ENCODE measurements at regions not wholly inside any gene's neighbourhood (a gene's known extent, or its start where the extent isn't known, plus 50 kb on each side); places are given as distances from the start of the nearest gene placed in this dataset.
"Not testable (repeated sequence)": the region's sequence is repeated elsewhere in the genome, so short reads cannot be mapped to it uniquely, and the experiment has no call there.

DNA sequence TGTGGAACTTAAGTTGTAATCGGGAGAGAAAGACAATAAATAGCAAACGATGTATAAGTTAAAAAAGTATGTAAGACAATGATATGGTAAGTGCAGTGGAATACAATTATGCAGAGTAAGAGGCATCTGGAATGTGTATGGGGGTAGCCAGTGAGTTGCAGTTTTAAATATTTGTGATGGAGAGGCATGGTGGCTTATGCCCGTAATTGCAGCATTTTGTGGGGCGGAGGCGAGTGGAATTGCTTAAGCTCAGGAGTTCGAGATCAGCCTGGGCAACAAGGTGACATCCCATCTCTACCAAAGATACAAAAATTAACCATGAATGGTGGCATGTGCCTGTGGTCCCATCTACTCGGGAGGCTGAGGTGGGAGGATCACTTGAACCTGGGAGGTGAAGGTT, 52.5 kb upstream of the WDFY3 start:
- no peak for DNase-seq (ENCODE audit: low spot score)

DNA sequence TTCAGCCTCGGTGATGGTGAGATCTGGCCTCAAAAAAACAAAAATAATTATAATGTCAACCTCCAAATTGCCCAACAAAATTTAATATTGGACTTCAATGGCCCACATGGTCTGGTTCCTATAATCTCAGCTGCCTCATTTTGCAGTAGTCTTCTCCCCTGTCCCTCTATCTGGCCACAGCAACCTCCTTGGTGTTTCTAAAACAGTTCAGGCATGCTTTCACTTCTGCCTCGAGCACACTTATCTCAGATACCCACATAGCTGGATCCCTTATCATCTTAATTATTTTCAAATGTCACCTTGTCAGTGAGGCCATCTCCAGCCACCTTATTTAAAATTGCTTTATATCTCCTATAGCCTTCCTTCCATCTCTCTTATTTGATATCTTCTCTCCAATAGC, 52.9 kb upstream of the WDFY3 start:
- no peak for DNase-seq (ENCODE audit: low spot score)

DNA sequence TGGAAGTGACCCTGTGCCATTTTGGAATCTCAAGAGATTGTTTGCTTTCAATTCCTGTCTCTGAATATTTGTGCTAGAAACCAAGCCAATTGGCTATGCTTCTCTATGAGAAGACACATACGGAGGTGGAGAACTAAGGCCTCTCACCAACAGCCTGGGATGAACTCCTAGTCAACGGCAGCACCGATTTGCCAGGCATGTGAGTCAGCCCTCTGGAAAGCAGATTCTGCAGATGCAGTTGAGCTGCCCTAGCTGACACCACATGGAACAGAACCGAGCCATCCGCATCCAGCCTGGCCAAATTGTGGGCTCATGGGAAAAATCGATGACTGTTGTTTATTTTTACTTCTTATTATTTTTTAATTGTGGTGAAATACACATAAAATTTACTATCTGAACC, 58.2 kb upstream of the WDFY3 start:
- no peak for DNase-seq (ENCODE audit: low spot score)

DNA sequence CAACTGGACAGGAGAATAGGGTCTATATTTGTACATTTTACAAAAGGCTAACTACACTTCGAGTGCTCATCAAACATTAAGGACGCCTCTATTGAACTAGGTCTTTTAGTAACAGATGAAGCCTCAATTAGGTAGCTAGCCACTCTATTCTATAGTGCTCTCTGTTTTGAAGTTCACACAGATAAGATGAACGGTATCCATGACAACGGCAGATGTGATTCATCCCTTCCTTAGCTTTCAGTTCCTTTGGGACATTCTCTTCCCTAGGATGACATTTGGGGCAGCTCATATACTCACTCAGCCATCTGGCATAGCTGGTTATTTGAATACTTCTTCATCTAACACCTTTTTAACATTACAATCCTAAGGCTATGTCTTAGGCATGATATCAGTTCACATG, 62.4 kb upstream of the WDFY3 start:
- peak; percentile 4 for DNase-seq (ENCODE audit: low spot score)

DNA sequence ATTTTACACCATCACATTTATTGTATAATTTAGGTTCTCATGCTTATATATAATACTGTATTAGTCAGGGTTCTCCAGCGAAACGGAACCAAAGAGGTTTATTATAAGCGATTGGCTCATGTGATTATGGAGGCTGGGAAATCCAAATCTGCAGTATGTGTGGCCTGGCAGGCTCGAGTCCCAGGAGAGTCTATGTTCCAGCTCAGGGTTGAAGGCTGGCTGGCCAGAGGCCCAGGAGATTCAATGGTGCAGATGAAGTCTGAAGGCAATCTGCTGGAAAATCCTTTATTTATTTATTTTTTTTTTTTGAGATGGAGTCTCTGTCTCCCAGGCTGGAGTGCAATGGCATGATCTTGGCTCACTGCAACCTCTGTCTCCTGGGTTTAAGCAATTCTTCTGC, 63.0 kb upstream of the WDFY3 start:
- DNase-seq (ENCODE audit: low spot score) = no peak

DNA sequence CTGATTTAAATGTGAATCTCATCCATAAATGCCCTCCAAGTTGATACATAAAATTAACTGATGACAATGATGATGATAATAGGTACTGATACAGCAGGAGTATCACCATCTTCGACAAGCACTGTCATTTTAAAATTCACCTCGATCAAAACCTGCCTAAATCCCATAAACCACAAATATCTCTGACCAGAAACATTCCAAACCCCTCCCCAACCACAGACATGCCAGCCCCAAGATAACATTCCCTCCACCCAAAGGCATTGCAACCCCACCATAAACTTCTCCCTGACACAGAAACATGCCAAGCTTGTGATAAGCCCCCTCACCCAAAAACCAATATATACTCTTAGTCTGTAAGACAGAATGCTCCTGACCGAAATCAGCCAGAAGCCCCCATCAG, 63.7 kb upstream of the WDFY3 start:
- DNase-seq (ENCODE audit: low spot score) = no peak

DNA sequence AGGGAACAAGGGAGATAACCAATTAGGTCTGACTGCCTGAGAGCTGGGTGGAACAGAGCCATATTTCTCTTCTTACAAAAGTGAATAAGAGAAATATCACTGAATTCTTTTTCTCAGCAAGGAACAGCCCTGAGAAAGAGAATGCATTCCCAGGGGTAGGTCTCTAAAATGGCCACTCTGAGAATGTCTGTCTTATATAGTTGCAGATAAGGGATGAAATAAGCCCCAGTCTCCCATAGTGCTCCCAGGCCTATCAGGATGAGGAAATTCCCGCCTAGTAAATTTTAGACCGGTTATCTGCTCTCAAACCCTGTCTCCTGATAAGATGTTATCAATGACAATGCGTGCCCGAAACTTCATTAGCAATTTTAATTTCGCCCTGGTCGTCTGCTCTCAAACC, 67.3 kb upstream of the WDFY3 start:
- DNase-seq (ENCODE audit: low spot score) = not testable (repeated sequence)

DNA sequence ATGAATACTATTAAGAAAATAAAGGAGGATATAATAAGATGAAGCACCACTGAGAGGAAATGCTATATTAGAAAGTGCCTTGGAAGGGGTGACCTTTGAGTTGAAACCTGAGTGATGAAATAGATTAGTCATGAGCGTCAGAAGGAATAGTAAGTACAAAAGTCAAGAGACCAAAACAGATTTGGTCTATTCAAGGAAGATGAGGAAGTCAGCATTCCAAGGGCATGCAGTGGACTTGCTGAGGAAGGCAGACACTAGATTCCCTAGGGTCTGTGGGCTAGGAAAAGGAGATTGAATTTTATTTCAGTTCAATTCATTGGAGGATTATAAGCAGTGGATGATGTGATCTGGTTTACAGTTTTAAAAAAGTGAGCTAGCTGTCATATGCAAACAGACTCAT, 73.0 kb upstream of the WDFY3 start:
- peak; percentile 6 for DNase-seq (ENCODE audit: low spot score)

DNA sequence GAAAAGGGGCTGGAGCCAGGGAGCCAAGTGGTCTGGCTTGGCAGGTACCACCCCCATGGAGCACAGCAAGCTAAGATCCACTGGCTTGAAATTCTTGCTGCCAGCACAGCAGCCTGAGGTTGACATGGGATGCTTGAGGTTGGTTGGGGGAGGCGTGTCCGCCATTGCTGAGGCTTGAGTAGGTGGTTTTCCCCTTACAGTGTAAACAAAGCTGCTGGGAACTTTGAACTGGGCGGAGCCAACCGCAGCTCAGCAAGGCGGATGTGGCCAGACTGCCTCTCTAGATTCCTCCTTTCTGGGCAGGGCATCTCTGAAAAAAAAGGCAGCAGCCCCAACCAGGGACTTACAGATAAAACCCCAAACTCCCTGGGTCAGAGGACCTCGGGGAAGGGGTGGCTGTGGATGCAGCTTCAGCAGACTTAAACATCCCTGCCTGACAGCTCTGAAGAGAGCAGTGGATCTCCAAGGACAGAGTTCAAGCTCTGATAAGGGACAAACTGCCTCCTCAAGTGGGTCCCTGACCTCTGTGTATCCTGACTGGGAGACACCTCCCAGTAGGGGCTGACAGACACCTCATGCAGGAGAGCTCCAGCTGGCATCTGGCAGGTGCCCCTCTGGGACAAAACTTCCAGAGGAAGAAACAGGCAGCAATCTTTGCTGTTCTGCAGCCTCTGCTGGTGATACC, 77.5 kb upstream of the WDFY3 start:
- not testable (repeated sequence) for DNase-seq (ENCODE audit: low spot score)

DNA sequence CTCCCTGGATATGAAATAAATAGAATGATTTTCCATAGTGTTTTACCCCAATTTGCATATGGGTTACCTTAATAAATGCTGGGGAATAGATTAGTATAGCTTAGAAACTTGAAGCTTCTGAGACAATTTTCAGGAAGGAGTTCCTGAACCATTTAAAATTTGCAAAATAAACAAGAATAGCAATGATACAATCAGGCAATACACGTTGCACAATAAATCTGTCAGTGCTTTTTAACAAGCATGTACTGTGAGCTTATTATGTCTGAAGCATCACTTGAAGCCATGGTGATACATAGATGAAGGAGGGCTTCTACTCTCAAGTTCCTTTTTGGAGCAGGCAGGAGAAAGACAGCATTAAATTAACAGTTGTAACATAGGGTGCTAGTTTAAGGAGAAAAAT, 84.2 kb upstream of the WDFY3 start:
- DNase-seq (ENCODE audit: low spot score) = no peak

DNA sequence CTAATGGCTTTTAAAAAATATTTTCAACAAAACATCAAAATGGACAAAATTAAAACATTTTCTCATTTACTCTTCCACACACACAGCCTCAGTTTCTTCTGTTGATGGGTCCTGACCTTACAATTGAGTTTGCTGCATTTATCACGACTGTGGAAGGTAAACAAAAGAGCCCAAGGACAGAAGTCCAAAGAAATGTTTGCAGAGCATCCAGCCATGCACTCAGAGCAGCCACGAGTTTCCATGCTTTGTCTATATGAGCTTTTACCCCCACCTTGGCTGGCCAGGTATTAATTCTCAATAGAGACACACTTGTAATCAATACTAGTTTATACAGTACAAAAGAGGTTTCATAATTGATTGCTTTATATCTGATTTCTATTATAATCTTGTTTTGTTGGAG, 85.0 kb upstream of the WDFY3 start:
- no peak for DNase-seq (ENCODE audit: low spot score)

DNA sequence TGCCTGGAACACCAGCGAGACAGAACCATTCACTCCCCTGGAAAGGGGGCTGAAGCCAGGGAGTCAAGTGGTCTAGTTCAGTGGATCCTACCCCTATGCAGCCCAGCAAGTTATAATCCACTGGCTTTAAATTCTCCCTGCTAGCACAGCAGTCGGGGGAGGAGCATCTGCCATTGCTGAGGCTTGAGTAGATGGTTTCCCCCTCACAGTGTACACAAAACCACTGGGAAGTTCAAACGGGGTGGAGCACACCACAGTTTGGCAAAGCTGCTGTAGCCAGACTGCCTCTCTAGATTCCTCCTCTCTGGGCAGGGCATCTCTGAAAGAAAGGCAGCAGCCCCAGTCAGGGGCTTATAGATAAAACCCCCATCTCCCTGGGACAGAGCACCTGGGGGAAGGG, 88.4 kb upstream of the WDFY3 start:
- not testable (repeated sequence) for DNase-seq (ENCODE audit: low spot score)

DNA sequence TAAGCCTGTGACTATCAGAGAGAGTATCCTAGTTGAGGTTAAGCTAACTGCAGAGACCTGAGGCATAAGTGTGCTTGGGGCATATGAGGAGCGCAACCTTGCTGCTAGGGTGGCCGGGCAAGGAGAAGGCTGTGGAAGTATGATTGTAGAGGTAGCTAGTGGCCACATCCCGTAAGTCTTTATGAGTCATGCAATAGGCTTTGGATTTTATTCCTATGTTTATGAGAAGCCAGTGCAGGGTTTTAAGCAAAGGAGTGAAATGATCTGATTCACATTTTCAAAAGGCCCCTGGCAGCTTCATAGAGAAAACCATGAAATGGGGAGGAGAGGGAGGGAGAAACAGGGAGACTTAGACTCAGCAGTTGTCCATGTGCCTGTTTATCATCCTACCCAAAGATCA, 92.1 kb upstream of the WDFY3 start:
- DNase-seq (ENCODE audit: low spot score) = no peak

DNA sequence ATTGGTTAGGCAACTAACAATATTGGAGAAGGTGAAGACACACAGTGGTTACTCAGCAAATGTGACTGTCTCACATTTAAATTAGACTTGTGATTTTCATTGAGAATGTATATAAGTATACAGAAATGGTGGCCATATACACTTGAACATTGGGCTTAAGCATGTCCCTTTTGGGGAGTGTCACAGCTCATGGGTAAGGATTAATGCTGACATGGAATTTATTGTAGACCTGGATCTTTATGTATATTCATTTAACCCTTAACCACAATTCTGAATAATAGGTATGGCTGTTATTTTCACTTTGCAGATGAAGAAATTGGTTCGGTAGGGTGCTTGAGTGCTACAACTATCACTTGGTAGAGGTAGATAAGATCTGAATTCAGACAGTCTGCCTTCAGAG, 95.5 kb upstream of the WDFY3 start:
- no peak for DNase-seq (ENCODE audit: low spot score)

DNA sequence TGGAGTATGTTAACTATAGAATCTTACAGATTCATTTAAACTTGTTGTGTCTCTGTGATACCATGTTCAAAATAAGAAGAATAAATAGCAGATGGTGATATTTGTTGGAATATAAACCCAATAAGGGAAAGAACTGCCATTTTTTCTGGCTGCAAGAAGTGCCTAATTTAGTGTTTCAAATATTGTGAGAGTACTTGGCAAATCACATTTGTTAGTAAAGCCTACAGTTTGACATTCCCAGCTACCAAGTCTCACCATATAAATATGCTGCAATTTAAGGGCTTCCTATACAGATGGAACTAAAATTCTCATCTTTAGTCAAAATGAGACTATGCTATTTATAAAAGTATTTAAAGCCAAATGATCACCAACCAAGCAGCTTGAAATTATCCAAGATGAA, 96.0 kb upstream of the WDFY3 start:
- no peak for DNase-seq (ENCODE audit: low spot score)

DNA sequence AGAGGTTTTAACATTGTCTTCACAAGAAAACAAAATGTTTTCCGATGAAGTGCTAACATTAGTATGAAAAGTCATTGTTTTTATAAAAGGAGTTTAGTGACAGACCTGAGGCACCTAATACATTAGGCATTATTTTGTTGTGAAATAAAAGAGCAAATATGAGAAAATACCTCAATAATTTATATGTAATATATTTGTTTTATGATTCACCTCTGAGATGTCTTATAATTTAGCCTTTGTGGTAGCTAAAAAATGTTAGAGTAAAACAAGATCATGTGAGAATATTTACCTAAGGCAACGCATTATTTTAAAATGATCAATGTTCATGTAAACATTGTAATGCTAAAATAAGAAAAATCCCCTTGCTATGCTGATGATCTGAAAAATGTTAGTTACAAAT, 100.9 kb upstream of the WDFY3 start:
- DNase-seq (ENCODE audit: low spot score) = no peak

DNA sequence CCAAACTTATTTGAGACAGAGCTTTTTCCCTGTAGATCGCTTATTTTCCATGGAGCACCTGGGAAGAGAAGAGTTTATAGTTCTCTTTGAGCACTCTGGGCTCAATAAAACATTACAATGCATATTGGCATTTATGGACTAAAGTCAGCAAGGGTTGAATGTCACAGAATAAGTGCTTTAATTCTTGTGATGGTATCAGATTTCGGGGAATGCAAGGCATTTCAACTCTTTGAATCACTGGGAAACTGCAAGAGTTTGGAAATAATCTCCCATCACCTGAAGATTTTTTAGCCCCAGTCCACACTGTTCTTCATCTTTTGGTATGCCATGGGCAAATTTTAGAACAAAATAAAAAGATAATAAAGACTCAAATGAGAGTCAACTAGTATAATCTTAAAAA, 111.5 kb upstream of the WDFY3 start:
- no peak for DNase-seq (ENCODE audit: low spot score)

DNA sequence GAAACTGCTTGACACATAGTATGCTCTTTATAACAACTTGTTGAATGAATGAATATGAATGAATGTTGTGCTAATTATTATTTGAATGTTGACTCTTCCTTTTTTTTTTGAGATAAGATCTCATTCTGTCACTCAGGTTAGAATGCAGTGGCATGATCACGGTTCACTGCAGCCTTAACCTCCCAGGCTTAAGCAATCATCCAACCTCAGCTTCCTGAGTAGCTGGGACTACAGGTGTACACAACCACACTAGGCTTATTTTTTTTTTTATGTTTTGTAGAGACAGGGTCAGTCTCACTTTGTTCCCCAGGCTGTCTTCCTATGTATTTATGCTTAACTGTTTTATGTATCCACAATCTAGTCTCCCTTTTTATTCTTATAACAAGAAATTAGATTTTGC, 114.7 kb upstream of the WDFY3 start:
- DNase-seq (ENCODE audit: low spot score) = no peak

DNA sequence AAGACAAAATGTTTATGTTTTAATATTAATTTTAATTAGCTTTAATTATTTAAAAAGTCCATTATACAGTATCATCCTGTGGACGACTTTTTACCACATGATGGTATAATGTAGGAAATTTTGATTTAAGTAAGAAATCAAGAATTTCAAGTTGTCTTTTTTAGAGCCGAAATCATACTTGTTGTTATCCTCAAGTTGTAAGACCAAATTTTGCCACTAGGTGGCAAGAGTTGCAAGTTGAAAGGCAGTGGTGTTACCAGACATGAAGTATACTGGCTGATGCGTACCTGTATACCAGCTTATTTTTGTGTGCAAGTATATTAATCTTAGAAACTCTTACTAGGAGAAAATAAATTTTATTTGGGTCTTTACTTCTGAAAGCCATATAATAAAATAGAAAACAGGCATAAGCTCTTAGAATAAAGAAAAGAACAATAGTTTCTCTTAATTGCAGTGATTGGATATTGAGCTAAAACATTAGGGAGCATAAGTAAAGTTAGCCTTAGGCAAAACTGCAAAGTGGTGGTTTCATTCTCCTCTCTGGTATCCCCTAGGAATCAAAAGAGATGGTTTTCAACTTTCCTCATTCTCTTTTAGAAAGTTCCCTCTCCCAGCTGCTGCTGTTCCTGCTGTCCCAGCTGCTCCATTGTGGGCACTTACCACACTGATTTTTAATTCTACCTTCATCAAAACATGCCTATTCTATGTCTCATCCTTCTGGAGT, 118.0 kb upstream of the WDFY3 start:
- DNase-seq (ENCODE audit: low spot score) = peak; percentile 31

DNA sequence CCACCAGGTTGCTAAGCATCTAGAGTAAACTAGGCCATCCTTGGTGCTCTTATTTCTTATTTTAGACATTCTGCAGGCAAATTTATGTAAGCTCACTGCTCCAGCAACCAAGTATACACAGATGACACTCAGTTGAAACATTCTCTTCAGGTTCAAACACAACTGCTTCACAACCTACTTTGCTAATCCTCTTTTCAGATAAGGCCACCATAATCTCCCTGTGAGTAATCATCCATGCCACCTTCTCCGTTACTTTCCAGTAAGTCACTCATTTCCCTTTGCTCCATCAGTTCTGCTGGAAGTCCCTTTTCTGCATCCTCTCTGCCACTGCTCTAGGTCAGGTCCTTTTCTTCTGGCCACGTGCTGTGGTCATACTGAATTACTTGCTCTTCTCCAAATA, 120.2 kb upstream of the WDFY3 start:
- DNase-seq (ENCODE audit: low spot score) = no peak

DNA sequence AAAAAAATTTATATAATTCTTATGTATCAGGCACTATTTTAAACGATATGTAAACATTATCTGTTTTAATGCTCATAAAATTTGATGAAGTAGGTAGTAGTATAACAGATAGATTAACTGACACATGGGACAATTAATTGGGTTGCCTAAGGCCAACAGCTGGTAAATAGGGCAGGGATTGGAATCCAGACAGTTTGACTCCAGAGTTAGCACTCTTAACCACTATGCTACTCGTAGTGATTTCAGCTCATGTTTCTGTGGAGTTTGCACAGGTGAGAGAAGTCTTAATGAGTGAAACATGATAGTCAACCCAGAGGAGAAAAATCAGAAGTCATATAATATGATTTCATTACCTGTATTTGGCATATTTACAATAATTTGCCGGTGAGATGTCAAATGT, 126.0 kb upstream of the WDFY3 start:
- DNase-seq (ENCODE audit: low spot score) = no peak

DNA sequence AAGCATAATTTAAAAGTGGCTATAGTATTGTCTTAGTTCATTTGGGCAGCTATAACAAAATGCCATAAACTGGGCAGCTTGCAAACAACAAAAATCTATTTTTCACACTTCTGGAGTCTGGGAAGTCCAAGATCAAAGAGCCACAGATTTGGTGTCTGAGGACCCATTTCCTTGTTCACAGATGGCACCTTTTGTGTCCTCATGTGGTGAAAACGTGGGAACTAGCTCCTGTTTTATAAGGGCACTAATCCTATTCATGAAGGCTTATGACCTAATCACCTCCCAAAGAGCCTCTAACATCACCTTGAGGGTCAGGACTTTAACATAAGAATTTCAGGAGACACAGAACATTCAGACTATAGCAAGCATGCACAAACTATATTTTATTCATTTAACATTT, 126.5 kb upstream of the WDFY3 start:
- DNase-seq (ENCODE audit: low spot score) = no peak

DNA sequence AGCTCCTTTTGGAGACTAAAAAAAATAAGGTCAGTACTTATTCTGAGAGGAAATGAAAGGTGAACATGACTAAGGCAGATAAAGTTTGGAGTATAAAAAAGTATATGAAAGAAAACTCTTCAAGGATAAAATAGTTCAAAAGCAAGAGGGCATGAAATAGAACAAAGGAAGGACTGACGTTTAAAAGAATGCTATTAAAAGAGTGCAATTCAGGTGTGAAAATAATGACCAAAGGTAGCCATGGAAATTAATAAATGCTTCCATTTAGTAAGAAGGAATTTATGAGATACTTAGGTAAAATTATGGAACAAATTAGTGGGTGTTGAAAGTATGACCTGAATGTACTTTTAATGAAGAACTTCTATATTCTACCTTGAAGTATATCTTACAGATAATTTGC, 128.2 kb upstream of the WDFY3 start:
- DNase-seq (ENCODE audit: low spot score) = no peak

DNA sequence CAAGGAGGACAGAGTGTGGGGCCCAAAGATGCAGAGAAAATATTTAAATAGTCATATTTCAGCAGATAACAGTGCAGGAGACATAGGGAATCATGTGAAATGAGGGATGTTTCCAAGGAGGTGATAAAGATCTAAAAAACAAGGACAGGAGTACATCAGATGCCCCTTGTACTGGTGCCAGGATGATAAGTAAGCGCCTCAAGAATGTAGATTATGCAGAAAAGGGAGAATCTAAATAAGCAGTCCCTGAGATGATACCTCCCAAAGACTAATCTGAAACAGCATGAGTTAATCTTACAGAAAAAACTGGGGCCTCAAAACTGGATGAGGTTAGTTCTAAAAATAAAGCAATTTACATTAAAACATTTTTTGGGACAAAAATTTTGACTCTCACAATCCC, 136.1 kb upstream of the WDFY3 start:
- no peak for DNase-seq (ENCODE audit: low spot score)
